PFSK-1 (cell line): ENCODE measurements at regions not wholly inside any gene's neighbourhood (a gene's known extent, or its start where the extent isn't known, plus 50 kb on each side); places are given as distances from the start of the nearest gene placed in this dataset.

Experiments used
- FOXP2 ChIP-seq: optimal IDR thresholded peaks from 2 replicates; pipeline ENCODE3; 2011; ENCODE audit warnings: borderline replicate concordance, control low read depth, inconsistent platforms; ENCODE audit not compliant: insufficient read depth; ENCODE audit errors: extremely low read length, extremely low read depth
- POLR2AphosphoS5 ChIP-seq: IDR thresholded peaks from 2 replicates; pipeline ENCODE4 v1.6.1; 2012; ENCODE audit warnings: low read depth, mild to moderate bottlenecking, control low read depth, low read length, moderate library complexity
- REST ChIP-seq, 2 experiments: IDR thresholded peaks; 2 replicates each; pipeline versions ENCODE4 v1.6.1 to v1.8.0; 2011 to 2012; ENCODE audit warnings: low read depth in 2 of 2, low read length in 2 of 2, control low read depth in 1 of 2, inconsistent platforms in 1 of 2, mild to moderate bottlenecking in 1 of 2, moderate library complexity in 1 of 2; ENCODE audit not compliant: insufficient read depth in 1 of 2

DNA sequence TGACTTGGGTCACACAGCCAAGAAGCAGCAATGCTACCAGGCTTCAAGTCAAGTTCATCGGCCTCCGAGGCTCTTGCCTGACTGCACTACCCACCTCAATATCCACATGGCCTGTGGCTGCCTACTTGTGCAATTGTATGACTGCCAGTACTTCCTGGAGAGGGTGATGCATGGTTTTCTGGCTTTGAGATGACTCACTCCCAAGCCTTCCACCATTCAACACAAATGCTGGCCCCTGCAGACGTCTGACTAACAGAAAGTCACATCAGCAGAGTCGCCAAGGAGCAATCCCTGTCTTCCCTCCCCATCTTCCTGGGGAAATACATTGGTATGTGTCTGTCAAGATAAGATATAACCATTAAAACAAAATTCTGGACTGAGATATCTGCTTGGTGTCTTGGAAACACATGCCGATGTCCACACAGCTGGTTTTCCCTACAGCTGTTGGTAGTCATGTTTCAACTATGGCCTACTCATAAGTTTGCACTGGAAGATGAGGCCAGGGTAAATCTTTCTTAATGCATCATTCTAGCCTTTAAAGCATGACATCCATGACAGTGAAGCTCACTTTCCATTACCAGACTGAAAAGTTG is 79.6 kb upstream of the SPATA12 start:
- TF ChIP-seq FOXP2 (no peak), POLR2AphosphoS5 (no peak), REST (IDR thresholded peaks at IDR 0.05; ENCODE audit: insufficient read depth in 1 of 2, low read depth in 2 of 2, low read length in 2 of 2) (no peak)
